ENCODE measurements at regions not wholly inside any gene's neighbourhood (a gene's known extent, or its start where the extent isn't known, plus 50 kb on each side); places are given as distances from the start of the nearest gene placed in this dataset.

DNA sequence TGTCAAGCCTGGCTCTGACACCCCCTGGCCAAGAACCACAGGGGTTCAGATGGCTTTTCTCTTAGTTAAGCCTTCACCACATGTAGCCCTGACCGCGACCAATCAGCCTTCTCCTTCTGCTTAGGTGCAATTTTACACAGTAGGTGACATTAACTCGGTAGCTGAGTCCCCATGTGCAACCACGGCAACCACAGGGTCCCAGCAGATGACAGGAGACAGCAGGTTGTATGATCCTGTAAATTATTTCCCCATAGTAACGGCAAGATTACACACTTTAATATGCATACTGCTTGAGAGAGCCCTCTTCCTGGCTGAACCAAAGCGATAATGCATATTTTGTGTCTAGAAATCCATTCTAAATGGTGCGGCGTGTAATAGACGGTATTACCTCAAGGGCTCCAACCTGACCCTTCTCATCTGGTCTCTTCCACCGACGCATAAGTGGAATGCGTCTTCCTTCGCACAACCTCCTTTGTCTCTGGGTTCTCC, 458.7 kb upstream of the ZFHX3 start:
- Histone ChIP-seq H4K20me1 (ENCODE audit: control insufficient read depth, extremely low read depth, insufficient read depth, low read length) (no peaks in the 10 kb centered on the region), H3K4me3 (replicated peaks in 1 of 4; ENCODE audit: control extremely low read depth in 1 of 4, insufficient read depth in 1 of 4, low read depth in 3 of 4, low read length in 4 of 4) (no peak overlapping the region), H3K36me3 (ENCODE audit: control insufficient read depth, insufficient read depth, low read length) (no peaks in the 10 kb centered on the region), H3K27me3 (ENCODE audit: control insufficient read depth, insufficient read depth, low read length) (no peaks in the 10 kb centered on the region), H3K27ac (ENCODE audit: insufficient read depth, low read length) (no peak overlapping the region), H3K4me2 (ENCODE audit: extremely low read depth, insufficient read depth, low read length) (no peak overlapping the region), H3K79me2 (ENCODE audit: control insufficient read depth, insufficient read depth, low read length) (no peaks in the 10 kb centered on the region), H3K9ac (ENCODE audit: insufficient read depth, low read length) (no peak overlapping the region), H2AFZ (ENCODE audit: low read length) (no peak overlapping the region), H3K9me3 (ENCODE audit: control insufficient read depth, insufficient read depth, low read depth, low read length) (no peaks in the 10 kb centered on the region), H3K4me1 (ENCODE audit: control insufficient read depth, extremely low read depth, insufficient read depth, low read length) (no peaks in the 10 kb centered on the region)
- no peak for DNase-seq (ENCODE audit: low read depth in 2 of 2)
- TF ChIP-seq, protein P1, sequence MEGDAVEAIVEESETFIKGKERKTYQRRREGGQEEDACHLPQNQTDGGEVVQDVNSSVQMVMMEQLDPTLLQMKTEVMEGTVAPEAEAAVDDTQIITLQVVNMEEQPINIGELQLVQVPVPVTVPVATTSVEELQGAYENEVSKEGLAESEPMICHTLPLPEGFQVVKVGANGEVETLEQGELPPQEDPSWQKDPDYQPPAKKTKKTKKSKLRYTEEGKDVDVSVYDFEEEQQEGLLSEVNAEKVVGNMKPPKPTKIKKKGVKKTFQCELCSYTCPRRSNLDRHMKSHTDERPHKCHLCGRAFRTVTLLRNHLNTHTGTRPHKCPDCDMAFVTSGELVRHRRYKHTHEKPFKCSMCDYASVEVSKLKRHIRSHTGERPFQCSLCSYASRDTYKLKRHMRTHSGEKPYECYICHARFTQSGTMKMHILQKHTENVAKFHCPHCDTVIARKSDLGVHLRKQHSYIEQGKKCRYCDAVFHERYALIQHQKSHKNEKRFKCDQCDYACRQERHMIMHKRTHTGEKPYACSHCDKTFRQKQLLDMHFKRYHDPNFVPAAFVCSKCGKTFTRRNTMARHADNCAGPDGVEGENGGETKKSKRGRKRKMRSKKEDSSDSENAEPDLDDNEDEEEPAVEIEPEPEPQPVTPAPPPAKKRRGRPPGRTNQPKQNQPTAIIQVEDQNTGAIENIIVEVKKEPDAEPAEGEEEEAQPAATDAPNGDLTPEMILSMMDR (conservative IDR thresholded peaks at IDR 0.05 in 1 of 2, IDR thresholded peaks at IDR 0.05 in 1 of 2; ENCODE audit: low read depth in 1 of 2, low read length in 2 of 2), result no peak
- TF ChIP-seq EZH2 (IDR thresholded peaks at IDR 0.05; ENCODE audit: low read length, missing control alignments), result no peak

DNA sequence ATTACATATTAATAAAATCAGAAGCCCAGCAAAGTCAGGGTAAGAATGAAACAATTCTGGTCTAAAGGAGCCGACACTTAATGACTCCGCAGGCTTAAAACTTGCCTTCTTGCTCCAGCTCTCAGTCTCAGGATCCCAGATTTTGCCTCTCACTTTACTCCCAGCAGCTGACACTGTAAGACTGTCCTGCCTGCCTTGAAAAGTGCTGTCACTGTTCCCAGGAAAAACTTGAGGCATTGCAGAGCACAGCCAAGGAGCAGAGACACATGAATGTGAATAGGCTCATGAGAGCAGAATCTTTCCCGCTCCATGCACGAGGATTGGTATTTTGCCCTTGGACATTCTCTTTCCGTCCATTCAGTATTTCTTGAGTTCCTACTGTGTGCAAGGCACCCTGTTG, 457.6 kb upstream of the ZFHX3 start:
- no peak for DNase-seq (ENCODE audit: low read depth in 2 of 2)
- no peaks in the 10 kb centered on the region for H3K9me3 ChIP-seq (ENCODE audit: control insufficient read depth, insufficient read depth, low read depth, low read length)
- H3K9ac ChIP-seq (ENCODE audit: insufficient read depth, low read length), result no peak overlapping the region
- H4K20me1 ChIP-seq (ENCODE audit: control insufficient read depth, extremely low read depth, insufficient read depth, low read length), result no peaks in the 10 kb centered on the region
- H3K4me2 ChIP-seq (ENCODE audit: extremely low read depth, insufficient read depth, low read length), result no peak overlapping the region
- no peak overlapping the region for H3K27ac ChIP-seq (ENCODE audit: insufficient read depth, low read length)
- H3K4me1 ChIP-seq (ENCODE audit: control insufficient read depth, extremely low read depth, insufficient read depth, low read length), result no peaks in the 10 kb centered on the region
- no peaks in the 10 kb centered on the region for H3K36me3 ChIP-seq (ENCODE audit: control insufficient read depth, insufficient read depth, low read length)
- no peak overlapping the region for H3K4me3 ChIP-seq (replicated peaks in 1 of 4; ENCODE audit: control extremely low read depth in 1 of 4, insufficient read depth in 1 of 4, low read depth in 3 of 4, low read length in 4 of 4)
- H3K27me3 ChIP-seq (ENCODE audit: control insufficient read depth, insufficient read depth, low read length), result no peaks in the 10 kb centered on the region
- TF ChIP-seq EZH2 (IDR thresholded peaks at IDR 0.05; ENCODE audit: low read length, missing control alignments), result no peak
- H2AFZ ChIP-seq (ENCODE audit: low read length), result no peak overlapping the region
- no peaks in the 10 kb centered on the region for H3K79me2 ChIP-seq (ENCODE audit: control insufficient read depth, insufficient read depth, low read length)

DNA sequence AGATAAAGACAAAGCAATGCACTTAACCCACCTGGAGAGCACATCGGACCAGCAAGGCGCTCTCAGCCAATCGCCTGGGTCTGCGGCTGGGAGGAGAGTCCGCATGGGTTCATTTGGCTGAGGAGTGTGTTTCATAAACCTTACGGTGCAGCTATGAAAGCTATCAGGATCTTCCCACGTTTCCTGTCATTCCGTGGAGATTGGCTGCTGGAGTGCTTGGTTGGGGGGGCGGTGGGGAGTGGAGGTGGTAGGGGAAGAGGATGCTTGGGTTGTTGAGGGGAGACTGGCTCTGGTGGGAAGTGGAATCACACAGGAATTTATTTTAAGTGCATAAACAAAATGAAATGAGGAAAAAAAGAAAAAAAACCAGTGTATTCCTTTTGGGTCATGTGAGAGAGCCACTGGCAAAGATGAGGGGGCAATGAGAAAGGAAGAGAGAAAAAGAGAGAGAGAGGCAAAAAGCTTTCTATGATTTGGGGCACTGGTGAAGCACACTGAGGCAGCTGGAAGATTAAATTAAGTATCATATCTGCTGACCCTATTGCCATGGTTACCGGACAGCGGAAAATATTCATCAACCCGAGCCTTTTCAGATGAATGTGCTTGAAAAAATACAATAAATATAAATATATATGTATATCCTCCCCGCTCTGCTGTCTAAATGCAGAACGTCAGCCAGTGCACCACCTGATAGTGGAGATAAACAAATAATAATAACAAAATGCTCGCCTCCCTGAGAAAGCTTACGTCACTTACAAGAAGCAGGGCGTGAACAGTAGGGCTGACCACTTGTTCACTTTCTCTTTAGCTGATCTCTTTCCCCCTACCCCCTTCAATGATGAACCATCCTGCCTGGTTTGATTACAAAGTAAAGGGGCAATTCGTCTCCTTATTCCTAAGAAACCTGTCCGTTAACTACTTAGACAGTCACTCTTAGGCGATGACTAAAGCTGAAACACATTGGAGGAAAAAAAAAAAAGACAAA, 457.0 kb upstream of the ZFHX3 start:
- H3K27ac ChIP-seq (ENCODE audit: insufficient read depth, low read length), result no peak overlapping the region
- H3K9me3 ChIP-seq (ENCODE audit: control insufficient read depth, insufficient read depth, low read depth, low read length), result no peaks in the 10 kb centered on the region
- H4K20me1 ChIP-seq (ENCODE audit: control insufficient read depth, extremely low read depth, insufficient read depth, low read length), result no peaks in the 10 kb centered on the region
- no peak overlapping the region for H3K9ac ChIP-seq (ENCODE audit: insufficient read depth, low read length)
- no peaks in the 10 kb centered on the region for H3K4me1 ChIP-seq (ENCODE audit: control insufficient read depth, extremely low read depth, insufficient read depth, low read length)
- no peaks in the 10 kb centered on the region for H3K27me3 ChIP-seq (ENCODE audit: control insufficient read depth, insufficient read depth, low read length)
- no peaks in the 10 kb centered on the region for H3K79me2 ChIP-seq (ENCODE audit: control insufficient read depth, insufficient read depth, low read length)
- no peak overlapping the region for H2AFZ ChIP-seq (ENCODE audit: low read length)
- H3K36me3 ChIP-seq (ENCODE audit: control insufficient read depth, insufficient read depth, low read length), result no peaks in the 10 kb centered on the region
- H3K4me2 ChIP-seq (ENCODE audit: extremely low read depth, insufficient read depth, low read length), result no peak overlapping the region
- DNase-seq (ENCODE audit: low read depth in 2 of 2), result no peak
- TF ChIP-seq EZH2 (IDR thresholded peaks at IDR 0.05; ENCODE audit: low read length, missing control alignments), result no peak
- TF ChIP-seq, protein P1 (conservative IDR thresholded peaks at IDR 0.05 in 1 of 2, IDR thresholded peaks at IDR 0.05 in 1 of 2; ENCODE audit: low read depth in 1 of 2, low read length in 2 of 2), result no peak
- H3K4me3 ChIP-seq (replicated peaks in 1 of 4; ENCODE audit: control extremely low read depth in 1 of 4, insufficient read depth in 1 of 4, low read depth in 3 of 4, low read length in 4 of 4), result peak overlapping the region in 1 of 4 experiments; percentile 9

All from fibroblast of lung (primary cell).